IPS-NIHi7 (cell line): ENCODE measurements at regions not wholly inside any gene's neighbourhood (a gene's known extent, or its start where the extent isn't known, plus 50 kb on each side); places are given as distances from the start of the nearest gene placed in this dataset.
A peak's percentile ranks its signal among the peaks of the same experiment; 100 is the strongest.

Experiments used
- DNase-seq: peaks from one replicate; pipeline ENCODE4 v3.0.0; 2012; ENCODE audit warnings: mixed read lengths; ENCODE audit errors: extremely low spot score

DNA sequence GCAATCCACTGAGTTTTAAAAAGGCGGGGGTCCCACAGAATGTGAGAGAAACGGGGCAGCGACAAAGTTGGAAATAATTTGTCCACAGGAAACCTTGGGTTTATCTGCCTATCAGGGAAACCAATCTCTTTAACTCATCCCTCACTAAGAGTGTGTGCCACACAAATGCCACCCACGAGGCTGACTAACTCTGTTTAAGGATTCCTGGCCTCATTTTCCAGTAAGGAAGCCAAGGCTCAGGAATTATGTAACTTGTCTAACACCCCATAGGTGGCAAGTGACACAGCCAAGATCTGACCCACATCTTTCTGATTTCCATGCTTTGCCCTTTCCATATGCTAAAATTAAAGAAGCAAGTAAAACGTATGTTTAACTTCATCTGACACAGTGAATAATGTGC, 263.2 kb downstream of the CNTN3 start:
- no peak for DNase-seq

DNA sequence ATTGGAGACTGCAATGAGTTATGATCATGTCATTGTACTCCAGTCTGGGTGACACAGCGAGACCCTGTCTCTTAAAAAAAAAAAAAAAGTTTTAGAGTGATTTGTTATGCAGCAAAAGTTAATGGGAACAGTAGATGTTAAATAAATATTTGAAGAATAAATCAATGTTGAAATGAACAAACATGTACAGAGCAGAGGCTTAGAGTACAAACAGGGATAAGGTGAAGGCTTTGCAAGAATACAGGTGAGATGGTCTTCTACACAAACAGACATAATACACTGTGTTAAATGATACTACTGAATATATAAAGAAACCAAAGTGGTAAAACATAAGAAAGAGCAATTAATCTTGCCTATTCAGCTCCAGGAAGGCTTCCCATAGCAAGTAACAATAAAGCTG, 265.4 kb downstream of the CNTN3 start:
- no peak for DNase-seq

DNA sequence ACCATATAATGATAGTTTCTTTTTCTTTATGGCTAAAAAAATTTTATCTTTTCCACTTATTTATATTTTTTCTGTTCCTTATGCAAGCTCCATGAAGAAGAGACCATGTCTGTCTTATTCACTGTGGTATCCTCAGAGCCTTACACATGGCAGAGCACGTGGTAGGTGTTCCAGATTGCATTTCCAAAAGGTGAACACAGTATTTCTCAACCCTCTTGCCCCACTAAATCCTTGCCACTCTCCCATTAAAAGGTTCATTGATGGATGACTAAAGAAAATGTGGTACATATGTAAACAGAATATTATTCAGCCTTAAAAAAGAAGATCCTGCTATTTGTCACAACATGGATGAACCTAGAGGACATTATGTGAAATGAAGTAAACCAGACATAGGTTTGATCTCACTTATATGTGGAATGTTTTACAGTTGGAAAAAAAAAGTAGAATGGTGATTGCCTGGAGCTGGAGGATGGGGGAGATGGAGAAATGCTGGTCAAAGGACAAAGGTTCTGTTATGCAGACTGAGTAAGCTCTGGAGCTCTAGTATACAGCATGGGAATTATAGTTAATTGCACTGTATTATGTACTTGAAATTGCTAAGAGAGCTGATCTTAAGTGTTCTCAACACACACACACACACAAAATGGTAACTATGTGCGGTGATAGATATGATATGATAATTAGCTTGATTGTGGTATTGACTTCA, 266.7 kb downstream of the CNTN3 start:
- no peak for DNase-seq

DNA sequence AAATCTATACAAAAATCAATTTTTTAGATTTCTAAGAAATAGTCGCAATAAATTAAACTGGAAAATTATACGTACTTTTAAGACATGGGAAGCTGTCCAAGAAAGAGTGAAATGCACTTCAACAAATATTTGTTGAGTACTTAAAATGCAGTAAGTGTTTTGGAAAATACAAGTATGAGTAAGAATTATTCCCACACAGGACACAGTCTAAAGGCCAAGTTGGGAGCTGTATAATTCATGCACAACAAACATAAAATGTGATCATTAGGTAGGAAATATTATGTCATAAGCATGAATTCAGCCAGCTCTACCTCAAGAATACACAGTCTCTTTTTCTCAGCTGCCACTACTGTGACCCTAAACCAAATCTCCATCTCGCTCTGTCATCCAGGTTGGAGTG, 267.6 kb downstream of the CNTN3 start:
- no peak for DNase-seq

DNA sequence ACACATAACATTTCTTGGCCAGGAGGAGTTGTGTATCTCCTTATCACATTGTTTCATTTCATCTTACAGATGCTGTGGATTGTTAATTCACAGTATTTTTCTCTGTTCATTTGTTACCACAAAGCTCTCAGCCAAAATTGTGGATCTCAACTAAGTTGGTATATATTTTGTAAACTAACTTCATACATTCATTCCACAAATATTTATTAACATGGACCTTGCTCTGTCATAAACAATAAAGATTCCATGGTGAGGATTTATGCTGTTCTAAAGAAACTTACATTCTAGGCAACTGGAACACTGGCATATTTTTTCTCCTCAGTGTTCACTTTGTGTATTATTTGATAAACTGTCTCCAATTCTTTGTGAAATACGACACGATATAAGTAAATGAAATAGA, 268.8 kb downstream of the CNTN3 start:
- no peak for DNase-seq

DNA sequence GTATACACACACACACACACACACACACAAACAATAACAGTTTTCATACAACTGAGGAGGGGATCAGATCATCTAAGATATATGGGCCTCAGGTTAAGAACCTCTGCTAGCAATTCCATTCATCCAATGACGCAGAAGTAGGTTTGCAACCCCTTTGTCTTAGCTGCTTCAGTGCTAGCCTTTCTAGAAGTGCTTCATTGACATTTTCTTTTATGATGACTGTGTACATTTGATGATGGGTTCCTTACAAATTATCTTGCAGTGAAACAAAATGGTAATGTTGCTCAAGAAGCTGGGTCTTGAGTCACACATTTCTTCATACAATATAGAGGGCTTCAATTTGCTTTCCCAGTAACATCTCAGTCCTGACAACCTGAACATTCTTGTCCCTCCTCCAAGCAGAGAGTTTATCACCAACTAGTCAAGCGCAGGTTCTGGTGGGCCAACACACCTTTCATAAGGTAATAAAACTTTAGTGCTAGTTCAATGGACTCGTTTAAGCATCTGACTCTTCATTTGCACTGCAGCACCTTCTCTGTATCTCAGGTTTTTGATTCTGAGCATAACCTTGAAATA, 269.5 kb downstream of the CNTN3 start:
- DNase-seq: no peak

DNA sequence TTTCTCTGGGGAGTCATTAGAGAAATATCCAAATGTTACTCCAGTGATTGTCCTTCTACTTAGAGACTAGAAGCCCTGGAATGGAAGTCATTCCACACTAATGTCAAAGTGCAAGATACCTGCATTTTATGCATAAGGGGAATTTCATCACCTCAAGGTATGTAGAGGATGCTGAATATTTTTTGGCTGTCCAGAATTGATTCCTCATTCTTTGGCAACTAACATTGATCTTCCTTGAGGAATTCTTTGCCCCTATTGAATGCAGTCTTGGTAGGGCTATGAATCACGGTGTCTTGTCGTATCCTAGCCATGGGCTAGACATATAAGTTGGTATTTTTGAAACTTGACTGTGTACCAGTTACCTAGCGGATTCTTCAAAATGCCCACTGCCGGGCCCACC, 271.1 kb downstream of the CNTN3 start:
- no peak for DNase-seq

DNA sequence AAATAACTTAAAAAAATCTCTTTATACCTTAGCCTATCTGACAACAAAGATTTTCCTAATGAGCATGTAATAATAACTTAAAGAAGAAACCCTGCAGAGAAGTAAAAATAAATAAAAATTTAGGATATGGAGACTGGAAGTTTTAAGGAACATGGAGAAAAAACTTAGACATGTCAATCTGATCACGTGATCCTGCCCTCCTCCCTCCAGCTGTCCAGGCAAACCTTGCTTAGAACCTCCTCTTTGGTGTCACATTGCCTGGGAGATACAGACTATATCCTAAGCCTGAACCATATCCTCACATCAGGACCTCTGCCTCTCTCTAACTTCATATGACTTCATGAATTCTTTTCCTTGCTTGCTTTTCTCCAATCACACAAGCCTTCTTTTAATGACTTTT, 275.5 kb downstream of the CNTN3 start:
- no peak for DNase-seq

DNA sequence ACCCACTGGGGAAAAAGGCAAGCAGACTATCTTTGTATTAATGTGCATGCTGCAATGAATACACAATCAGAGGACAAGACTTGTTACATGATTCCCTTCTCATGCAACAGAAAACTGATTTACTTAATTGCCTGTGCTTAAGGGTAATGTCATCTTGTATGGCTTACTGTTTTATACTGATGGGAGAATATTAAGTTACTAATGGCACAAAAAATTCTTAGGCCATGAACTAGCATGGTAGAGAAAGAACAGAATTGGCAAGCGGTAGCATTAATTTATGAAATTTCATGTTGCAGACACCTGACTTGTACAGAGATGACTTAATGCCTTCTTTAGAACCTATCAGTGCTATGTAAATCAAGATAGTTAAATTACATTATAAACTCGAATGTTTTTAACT, 282.3 kb downstream of the CNTN3 start:
- no peak for DNase-seq

DNA sequence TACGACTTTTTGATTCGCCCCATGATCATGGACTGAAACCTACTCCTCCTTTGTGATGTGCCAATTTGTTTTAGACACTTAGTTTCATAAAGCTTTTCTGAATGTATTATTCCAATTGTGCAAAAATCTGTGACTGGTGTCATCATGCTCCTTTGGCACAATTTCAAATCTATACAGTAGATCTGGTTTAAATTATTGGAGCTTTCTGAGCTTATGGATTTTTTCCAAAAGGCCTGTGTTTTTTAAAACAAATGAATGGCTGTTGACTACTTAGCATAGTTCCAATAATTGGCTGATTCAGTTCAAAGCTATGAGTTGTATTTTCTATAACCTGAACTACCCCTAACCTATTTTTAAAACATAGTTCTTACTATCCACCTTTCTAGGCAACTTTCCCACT, 282.7 kb downstream of the CNTN3 start:
- DNase-seq: no peak

DNA sequence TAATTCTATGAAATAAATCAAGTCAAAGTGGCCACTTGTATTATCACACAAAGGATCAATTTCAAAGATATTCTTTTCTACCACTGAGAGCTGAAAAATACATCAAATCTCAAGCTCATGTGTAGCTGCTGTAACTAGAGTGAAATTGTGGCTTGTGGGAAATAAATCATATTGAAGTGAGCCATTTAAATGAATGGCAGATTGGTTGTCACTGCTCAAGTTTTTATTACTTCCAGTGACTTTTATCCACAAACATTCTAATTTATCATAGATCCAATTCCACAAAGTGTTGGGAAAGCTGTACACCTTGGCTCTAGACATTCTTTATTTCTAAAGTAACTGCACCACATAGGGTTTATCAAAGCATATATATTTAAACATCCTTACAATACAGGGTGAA, 285.4 kb downstream of the CNTN3 start:
- no peak for DNase-seq

DNA sequence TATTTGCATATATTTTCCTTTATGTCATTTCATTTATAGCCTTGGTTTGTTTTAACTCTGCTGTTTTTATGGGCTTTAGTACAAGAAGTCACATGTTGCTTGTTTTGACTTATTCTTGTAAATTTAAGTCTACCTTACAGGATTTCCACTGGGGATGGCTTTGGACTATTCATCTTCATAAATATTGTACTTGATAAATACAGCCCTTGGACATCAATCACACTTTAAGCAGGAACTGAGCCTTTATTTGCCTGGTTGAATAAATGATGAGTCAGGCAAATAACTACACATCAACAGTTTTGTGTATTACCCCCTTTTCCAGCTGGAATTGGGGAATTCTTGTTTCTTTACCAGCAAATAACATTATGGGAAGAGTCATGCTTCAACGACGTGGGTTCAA, 286.0 kb downstream of the CNTN3 start:
- no peak for DNase-seq

DNA sequence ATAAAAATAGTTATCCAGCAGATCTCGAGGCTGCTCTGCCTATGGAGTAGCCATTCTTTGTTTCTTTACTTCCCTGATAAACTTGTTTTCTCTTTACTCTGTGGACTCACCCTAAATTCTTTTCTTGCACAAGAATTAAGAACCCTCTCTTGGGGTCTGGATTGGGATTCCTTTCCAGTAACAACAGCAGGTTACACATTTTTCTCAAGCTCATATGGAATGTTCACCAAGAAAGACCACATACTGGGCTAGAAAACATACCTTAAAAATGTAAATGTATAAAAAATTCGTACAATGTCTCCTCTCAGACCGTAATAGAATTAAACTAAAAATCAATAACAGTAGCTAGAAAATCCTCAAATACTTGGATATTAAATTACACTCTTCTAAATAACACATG, 299.2 kb downstream of the CNTN3 start:
- DNase-seq: no peak

DNA sequence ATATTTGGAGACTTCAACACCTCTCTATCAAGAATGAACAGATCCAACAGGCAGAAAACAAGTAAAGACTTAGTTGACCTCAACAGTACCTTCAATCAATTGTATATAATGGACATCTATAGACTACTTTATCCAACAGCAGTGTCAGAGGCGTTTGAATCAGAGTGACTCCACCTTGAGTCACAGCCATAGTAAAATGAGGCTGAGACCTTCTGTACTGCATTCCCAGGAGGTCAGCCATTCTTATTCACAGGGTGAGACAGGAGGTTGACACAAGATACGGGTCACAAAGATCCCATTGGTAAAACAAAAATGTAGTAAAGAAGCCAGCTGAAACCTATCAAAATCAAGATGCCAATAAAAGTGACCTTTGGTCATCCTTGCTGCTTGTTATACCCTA, 299.8 kb downstream of the CNTN3 start:
- no peak for DNase-seq

DNA sequence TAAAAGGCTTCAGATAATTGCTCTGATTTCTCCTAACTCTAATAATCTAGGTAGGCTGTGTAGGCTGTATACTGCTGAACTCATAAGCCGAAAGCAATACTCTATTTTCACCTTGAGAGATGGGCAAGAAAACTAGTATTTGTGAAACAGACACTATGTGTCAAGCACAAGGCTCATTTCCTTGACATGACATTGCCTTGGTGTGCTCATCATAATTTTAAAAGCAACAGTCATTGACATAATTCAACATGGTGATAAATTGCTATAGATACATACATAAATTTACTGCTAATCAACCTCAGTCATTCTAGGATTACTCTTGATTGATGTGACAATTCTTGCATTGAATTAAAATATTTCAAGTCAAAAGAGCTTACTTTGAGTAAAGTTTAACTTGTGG, 304.7 kb downstream of the CNTN3 start:
- DNase-seq: no peak

DNA sequence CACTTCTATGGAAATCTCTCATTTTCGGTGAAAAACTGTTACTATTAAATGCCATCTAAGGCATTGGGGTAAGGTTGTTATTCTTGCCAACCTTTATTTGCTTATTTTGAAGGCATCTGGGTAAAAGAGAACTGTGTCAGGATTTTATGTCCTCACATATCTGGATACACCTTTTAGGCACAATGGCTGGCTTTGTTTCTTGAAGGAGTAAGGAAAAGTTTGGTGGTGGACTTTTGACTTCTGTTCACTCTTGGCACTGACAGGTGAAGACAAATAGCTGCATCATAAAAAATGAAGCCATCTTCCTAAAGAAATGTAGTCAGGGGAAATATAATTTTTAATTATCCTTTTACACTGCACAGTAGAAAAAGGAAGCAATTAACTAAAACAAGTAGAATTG, 310.0 kb downstream of the CNTN3 start:
- no peak for DNase-seq

DNA sequence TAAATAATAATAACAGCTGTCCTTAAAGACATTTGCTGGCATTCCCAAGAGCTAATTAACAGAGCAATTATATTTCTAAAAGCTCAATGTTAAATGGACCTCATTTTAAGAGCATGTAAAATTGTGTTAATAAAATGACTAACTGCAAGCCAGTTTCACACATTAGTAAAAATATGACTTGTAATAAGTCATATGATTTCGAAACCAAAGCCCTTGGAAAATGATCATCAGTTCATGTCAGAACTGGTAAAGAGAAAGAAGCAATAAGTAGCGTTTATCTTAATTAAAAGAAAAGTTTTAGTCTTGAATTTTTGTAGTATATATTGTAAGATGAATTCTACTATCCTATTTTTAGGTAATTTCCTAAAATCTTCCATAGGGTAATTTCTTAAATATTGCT, 310.7 kb downstream of the CNTN3 start:
- no peak for DNase-seq

DNA sequence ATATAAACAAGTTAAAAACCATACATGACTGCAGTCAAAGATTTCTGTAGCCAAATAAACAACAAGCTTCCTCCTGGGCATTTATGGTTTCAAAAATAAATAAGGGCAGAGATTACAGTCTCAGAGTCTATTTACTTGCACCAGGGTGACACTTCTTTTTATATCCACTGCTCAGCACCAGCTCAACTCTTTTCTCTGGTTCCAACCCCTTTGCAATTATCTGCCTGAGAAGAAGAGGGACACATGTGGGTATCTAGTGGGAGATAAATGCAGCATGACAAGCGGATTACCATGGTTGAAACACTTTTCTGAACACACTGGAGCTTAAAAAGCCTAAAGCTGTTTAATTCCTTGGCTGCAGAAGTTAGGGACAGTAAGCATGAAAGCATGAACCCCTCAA, 311.5 kb downstream of the CNTN3 start:
- no peak for DNase-seq

DNA sequence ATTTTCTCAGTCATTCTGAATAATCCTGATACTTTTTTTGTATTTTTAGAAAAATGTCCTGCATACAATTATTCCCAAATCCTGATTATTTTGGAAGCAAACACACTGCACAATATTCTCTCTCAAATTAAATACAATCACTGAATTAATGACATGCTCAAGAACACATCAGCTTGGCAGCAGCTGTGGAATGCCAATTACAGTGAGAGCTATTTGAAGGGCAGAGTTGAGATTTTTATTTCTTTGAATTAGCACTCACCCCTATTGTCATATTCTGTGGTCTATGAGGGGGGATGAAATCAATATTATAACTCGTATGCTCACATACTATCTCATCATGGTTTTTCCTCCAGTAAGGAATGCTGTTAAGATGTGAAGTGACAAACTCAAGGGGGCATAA, 312.2 kb downstream of the CNTN3 start:
- no peak for DNase-seq

DNA sequence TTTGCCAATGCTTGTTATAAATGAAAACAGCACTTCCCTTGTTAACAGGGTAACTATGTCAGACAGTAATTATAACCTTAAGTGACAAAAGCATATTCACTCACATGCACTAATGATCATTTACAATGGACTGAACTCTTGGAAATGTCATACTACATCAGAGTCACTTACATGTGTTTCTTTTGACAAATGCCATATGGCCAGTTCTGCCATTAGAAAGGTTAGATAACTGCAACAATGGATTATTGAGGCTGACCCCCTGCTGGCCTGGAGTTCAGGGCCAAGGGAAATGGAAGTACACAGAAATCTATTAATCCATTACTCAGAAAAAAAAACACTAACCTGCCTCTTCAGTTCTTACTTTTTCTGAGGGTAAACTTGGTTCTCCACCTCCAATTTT, 313.4 kb downstream of the CNTN3 start:
- no peak for DNase-seq

DNA sequence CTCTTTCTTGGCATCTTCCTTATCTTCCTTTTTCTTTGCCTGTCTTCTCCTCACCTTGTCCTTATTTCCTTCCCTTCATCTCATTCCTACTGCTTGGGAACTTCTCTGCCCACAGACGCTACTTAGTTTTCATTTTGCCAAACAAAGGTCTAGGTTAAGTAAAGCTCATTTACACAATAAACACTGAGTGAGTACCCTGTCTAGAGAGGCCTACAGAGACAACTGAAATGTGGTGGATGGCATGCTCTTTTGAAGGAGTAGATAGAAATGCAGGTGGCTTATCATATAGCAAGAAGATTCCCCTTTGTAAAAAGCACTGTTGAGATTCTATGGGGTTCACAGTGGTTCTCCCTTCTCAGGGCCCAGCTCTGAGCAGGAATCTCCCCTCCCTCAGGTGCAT, 319.0 kb downstream of the CNTN3 start:
- DNase-seq: no peak

DNA sequence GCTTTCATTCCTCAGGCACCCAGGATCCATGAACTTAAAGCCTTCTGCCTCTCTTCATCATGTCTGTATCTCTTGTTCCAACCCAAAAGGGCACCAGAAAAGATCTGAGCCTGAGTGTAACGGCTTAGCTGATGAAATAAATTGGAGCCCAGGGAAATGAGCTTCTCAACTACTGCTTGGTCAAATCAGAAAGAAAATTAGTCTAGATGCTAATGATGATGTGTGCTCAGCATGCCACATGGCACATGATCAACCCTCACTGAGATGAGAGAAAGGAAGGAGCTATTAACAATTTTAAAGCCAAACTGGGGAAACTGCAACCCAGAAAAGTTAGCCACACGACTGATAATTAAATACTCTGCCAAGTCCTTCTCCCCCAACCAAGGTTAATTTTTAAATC, 325.7 kb downstream of the CNTN3 start:
- DNase-seq: no peak

DNA sequence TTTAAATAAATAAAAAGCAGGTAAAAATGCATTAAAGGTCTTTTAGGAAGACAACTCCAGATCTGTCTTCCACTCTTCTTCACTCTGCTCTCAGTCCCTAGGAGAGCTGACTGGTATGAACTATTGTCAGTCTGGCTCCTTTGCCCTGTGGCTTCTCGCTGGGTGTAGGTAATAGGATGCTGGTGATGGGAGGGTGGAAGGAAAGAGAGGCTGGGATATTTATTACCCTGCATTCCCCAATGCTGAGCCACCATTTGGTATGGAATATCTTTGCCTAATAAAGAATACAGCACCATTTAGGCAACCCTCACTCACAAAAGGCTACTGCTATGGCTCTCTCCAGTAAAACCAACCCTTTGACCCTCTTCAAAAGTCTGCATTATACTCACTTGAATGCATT, 326.9 kb downstream of the CNTN3 start:
- DNase-seq: peak; percentile 12

DNA sequence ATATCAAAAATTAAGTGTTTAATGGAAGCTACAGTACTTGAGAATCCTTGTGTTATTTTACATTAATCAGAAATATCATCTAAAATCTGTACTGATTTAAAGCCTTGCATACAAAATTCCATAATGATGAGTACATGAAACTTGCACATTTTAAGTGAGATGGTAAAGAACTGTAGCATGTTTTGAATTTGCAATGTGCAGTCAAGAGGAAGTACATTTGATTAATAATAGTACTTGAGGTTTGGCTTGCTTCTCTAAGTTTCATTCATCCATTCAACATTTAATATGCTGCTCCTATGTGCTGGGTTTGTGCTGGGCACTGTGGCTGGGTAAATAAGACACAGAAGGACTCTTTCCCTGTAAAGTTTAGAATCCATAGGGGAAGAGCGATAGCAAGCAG, 332.3 kb downstream of the CNTN3 start:
- DNase-seq: no peak
